NCI-H2171 (cell line): ENCODE measurements at regions not wholly inside any gene's neighbourhood (a gene's known extent, or its start where the extent isn't known, plus 50 kb on each side); places are given as distances from the start of the nearest gene placed in this dataset.

Source experiments
- DNase-seq: peaks from one replicate; lab custom pipeline; 2025; lab: John Stamatoyannopoulos, UW

DNA sequence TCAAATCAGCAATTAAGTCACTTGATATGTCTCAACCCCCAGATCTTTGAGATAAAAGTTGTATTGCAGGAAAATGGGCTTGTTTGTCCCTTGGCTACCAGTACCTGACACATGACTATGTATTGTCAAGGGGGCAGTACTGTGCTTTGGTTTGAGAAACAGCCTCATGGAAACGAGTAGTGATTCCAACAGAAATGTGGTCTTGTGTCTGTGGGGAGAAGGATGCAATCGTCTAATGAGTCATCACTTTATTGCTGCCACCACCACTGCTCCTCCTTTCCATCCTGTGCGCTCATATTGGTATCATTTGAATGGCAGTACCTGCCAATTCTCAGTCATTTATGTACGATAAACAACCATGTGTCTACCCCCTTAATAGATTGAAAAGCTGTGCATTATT is 72.8 kb upstream of the ARHGAP5 start:
- DNase-seq: no peak

DNA sequence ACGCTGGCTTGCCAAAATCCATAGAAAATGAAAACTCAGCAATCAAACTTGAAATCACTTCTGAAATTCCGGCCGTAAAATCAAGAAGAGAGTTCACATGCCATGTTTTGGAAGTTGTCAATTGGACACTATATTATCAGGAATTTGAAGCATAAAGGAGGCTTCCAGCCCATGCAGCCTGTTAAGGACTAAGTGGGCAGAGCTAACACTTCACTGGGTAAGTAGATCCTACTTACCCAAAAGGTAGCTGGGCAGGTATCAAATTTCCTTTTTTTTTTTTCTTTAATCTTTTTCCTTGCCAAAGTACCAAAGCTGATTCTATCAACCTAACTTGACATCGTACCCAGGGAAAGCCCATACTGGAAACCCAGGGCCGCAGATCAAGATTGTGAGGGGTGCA is 71.5 kb upstream of the ARHGAP5 start:
- DNase-seq: no peak

GRCh38 chr14:32006263-32007110 is 70.6 kb upstream of the ARHGAP5 start:
- DNase-seq: no peak

- DNase-seq: no peak
Observed at GRCh38 chr14:32007755-32008362, 69.2 kb upstream of the ARHGAP5 start.

DNA sequence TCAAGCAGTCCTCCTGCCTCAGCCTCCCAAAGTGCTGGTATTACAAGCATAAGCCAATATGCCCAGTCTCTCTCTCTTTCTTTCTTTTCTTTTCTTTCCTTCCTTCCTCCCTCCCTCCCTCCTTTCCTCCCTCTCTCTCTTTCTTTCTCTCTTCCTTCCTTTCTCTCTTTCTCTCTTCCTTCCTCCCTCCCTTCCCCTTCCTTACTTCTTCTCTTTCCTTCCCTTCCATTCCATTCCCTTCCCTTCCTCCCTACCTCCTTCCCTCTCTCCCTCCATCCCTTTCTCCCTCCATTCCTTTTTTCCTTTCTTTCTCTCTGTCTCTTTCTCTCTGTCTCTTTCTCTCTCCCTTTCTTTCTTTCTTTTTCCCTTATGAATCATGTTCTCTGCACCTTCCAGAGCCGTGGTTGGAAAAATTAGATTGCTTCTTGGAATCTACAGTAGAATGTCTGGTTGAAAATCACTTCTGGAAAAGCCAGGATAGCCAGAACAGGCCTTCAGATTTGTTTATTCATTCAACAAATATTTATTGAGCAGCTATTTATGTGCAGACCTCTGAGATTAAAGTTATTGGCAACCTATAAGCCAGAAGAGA is 68.4 kb upstream of the ARHGAP5 start:
- no peak for DNase-seq

- DNase-seq: no peak
Observed at GRCh38 chr14:32009221-32009975, 67.7 kb upstream of the ARHGAP5 start.

DNA sequence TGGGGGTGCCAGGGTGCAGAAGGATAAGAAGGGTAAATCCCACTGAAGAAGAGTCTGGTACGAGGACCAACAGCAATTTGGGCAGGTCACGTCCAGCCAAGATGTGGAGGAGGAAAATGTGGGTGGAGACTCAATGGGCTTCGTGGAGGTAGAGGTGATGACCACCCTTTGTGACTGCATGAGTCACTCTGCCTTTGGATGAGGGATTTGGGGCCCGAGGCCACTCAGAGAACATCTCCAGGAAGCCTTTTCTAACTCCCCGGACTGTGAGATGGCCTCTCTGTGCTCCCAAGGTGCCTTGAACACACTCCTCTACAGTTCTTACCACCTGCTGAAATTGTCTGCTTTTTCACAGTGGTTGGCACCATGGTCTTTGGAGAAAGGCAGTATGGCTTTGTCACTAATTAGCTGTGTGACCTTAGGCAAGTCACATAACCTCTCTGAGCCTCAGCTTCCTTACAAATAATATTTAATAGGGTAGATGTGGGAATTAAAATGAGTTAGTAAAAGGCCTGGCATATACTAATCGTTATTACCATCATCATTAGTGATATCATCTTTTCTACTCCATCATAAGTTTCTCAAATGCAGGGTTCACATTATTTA is 67.0 kb upstream of the ARHGAP5 start:
- DNase-seq: no peak

- DNase-seq: no peak
Observed at GRCh38 chr14:32010604-32011125, 66.4 kb upstream of the ARHGAP5 start.

- DNase-seq: no peak
Observed at GRCh38 chr14:32011225-32011624, 65.9 kb upstream of the ARHGAP5 start.

DNA sequence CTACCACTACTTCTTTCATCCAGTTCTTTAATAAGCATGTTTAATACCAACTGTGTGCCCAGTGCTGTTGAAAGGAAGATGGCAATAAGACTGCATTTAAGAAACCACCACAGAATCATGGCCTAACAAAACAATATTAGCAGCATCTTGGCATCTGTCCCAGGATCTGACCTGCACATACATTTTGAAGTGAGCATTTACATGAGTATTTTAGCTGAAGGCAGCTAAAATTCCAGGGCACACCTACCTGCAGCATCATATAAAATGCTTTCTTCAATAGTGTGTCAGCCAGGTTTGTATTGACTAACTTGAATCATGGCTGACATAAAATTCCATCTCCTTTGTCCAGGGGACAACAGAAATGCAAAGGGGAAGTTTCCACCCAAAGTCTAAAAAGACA is 65.0 kb upstream of the ARHGAP5 start:
- DNase-seq: no peak

GRCh38 chr14:32012571-32012970 is 64.5 kb upstream of the ARHGAP5 start:
- no peak for DNase-seq

GRCh38 chr14:32013083-32013482 is 64.0 kb upstream of the ARHGAP5 start:
- no peak for DNase-seq

DNA sequence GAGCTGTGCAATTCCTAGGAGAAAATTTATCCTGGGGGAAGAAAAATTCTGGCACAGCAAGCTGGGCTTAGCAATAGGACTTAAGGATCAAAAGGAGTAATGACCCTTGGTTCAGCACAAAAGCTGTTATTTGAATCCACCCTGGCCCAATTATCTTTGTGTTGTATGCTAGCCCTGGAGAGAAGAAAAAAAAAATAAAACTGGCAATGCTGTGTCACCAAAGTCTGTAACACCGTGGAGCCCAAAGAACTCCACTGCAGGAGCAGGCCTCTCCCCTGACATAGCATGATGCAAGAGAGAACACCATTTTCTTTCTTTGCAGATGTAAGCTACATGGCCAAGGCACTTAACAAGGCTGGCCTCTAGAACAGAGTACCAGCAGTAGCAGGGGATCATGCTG is 63.0 kb upstream of the ARHGAP5 start:
- DNase-seq: no peak

- DNase-seq: no peak
Observed at GRCh38 chr14:32014498-32014897, 62.6 kb upstream of the ARHGAP5 start.

GRCh38 chr14:32015166-32015565 is 61.9 kb upstream of the ARHGAP5 start:
- DNase-seq: no peak

DNA sequence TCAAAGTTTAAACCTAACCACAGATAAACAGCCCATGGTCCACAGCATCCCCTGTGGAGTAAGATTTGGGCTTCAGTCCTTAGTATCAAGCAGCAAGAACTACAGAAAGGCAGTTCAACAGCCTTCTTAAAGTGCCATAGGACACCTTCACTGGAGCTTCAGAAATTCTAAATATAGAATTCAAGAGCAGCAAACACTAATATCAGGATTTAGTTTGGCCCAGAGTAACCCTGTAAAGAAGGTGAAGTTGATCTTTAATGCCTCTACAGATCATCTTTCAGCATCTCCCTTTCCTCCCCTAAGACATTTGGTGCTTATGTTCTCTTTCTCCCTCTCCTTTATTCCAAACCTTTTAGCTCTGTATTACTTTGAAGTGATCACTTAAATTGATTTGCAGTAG is 59.5 kb upstream of the ARHGAP5 start:
- no peak for DNase-seq

GRCh38 chr14:32018391-32019092 is 58.6 kb upstream of the ARHGAP5 start:
- DNase-seq: no peak

GRCh38 chr14:32019276-32019675 is 57.8 kb upstream of the ARHGAP5 start:
- DNase-seq: no peak

- DNase-seq: no peak
Observed at GRCh38 chr14:32020882-32021281, 56.2 kb upstream of the ARHGAP5 start.

DNA sequence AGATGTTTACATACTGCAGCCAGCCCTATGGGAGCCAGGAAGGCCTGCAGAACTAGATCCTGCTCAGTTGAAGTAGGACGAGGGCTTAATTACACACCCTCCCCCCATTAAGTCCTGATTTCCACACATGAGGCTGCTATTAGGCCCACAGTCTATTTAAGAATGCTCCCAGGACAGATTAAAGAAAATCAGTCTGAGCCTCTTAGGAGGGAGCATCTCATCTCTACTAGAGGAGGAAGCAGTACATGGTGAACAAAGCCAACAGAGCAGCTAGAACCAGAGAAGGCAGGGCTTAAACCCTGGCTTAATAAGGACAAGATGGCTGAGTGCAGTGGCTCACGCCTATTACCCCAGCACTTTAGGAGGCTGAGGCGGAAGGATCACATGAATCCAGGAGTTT is 55.8 kb upstream of the ARHGAP5 start:
- DNase-seq: no peak

- DNase-seq: no peak
Observed at GRCh38 chr14:32022525-32022924, 54.6 kb upstream of the ARHGAP5 start.
